ENCODE measurements at regions not wholly inside any gene's neighbourhood (a gene's known extent, or its start where the extent isn't known, plus 50 kb on each side); places are given as distances from the start of the nearest gene placed in this dataset.

DNA sequence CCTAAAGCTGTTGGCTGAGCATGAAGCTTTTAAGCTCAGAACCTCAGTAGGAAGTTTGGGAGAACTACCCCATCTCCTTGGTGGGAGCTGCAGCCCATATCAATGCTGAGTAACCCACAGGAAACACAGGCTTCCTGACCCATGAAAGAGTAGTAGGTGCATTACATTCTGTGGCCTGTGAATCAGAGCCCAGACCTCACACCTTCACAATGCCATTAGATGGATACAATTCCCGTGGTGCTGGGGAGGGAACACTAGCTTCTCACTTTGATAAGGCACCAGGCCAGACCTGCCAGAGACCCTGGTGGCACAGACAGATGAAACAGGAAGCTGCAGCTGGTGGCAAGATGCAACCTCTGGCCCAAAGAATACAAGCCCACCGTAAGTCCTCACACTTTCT lies 308.8 kb downstream of the NPHP4 start:
- TF ChIP-seq, protein P1, sequence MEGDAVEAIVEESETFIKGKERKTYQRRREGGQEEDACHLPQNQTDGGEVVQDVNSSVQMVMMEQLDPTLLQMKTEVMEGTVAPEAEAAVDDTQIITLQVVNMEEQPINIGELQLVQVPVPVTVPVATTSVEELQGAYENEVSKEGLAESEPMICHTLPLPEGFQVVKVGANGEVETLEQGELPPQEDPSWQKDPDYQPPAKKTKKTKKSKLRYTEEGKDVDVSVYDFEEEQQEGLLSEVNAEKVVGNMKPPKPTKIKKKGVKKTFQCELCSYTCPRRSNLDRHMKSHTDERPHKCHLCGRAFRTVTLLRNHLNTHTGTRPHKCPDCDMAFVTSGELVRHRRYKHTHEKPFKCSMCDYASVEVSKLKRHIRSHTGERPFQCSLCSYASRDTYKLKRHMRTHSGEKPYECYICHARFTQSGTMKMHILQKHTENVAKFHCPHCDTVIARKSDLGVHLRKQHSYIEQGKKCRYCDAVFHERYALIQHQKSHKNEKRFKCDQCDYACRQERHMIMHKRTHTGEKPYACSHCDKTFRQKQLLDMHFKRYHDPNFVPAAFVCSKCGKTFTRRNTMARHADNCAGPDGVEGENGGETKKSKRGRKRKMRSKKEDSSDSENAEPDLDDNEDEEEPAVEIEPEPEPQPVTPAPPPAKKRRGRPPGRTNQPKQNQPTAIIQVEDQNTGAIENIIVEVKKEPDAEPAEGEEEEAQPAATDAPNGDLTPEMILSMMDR (IDR thresholded peaks at IDR 0.05) = no peak
- no peak for TF ChIP-seq EZH2 (IDR thresholded peaks at IDR 0.05)
- TF ChIP-seq EZH2phosphoT487 (IDR thresholded peaks at IDR 0.05) = no peak

Data from neural progenitor cell (in vitro differentiated cells).